Fibroblast of peridontal ligament (primary cell): ENCODE measurements at regions not wholly inside any gene's neighbourhood (a gene's known extent, or its start where the extent isn't known, plus 50 kb on each side); places are given as distances from the start of the nearest gene placed in this dataset.
"Not testable (repeated sequence)": the region's sequence is repeated elsewhere in the genome, so short reads cannot be mapped to it uniquely, and the experiment has no call there.

Experiments used
- DNase-seq: peaks from one replicate; pipeline ENCODE4 v3.0.0-alpha.2; 2010; ENCODE audit errors: extremely low read depth

DNA sequence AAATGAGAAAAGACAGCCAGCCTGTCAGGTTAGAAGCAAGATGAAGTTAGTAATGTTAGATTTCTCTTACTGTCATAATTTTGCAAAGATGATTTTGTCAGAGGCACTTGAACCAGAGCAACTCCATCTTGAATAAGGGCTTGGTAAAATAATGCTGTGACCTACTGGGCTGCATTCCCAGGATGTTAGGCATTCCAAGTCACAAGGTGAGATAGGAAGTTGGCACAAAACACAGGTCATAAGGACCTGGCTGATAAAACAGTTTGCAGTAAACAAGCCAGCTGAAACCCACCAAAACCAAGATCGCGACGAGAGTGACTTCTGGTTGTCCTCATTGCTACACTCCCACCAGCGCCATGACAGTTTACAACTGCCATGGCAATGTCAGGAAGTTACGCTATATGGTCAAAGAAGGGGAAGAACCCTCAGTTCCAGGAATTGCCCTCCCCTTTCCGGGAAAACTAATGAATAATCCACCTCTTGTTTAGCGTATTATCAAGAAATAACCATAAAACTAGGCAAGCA lies 1313.5 kb upstream of the TMEM132C start:
- no peak for DNase-seq

DNA sequence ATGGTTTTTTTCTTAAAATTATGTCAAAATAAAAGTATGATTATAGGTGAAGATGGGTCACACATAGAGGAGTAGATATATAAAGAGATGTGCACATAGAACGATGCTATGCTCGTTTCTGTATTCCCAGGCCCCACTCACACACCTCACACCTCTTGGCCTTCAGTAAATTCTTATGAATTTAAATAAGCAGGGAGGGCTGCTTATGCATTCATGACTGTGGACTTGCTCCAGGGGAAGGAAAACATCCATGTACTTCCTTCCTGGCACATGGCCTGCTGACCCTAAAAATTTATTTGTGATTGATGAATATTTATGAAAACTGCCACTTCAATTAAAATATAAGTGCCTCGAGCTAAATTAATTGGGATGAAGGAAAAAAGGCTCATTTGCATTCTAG lies 1306.7 kb upstream of the TMEM132C start:
- DNase-seq: no peak

DNA sequence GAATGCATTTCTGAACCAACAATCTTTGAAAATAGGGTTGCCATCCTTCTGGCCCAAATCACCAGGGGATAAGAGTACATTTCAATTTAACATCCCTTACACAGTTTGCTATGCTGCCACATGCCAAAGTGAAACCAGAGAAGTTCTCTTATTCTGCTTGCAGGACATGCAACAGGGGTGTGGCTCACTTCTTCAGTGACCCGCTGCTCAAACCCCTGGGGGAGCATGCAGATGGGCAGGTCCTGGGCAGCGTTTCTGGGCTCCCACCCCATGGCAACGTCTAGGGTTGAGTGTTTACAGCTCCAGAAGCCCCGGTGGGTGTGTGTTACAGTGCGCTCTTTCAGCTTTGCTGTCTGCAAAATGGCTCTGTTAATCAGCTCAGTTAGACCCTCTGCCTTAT lies 1306.3 kb upstream of the TMEM132C start:
- DNase-seq: no peak

DNA sequence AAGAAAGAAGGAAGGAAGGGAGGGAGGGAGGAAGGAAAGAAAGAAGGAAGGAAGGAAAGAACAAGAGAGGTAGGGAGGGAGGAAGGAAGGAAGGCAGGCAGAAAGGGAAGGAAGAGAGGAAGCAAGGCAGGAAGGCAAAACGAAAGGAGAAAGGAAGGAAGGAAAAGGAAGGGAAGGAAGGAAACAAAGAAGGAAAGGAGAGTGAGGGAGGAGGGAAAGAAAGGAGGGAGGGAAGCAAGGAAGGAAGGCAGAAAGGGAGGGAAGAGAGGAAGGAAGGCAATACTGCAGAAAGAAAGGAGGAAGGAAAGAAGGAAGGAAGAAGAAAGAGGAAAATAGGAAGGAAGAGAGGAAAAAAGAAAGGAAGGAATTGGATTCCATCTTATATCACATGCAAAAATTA lies 1303.1 kb upstream of the TMEM132C start:
- no peak for DNase-seq

DNA sequence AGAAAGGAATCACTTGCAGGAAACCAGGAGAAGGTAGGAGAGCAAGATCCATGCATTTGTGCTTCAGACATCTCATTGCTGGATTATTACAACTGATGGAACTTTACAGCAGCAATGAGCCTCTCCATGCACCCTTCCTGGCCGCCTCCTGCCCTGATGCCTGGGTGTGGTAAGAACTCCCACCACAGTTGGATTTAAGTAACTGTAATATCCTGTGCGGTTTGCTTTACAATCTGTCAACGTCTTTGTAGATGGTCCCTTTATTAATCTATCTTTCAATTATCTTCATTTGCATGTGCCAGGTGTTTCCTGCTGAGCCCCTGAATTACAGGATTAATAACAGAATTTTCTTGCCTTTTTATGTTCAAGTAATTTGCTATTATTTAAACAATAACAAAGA lies 1300.5 kb upstream of the TMEM132C start:
- DNase-seq: no peak

DNA sequence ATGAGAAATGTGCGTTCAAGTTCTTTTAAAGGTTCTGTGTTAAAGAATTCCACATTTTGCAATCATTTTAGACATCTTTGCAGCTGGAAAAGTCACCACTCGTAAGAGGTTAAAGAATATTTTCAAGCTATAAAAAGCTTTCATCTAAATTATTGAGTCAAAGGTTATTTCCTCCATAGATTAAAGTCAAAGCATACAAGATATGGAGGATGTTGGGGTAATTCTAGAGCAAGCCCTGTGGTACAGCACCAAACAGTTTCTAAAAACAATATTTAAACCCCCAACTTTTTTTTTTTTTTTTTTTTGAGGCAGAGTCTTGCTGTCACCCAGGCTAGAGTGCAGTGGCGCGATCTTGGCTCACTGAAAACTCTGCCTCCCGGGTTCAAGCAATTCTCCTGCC lies 1299.8 kb upstream of the TMEM132C start:
- no peak for DNase-seq

DNA sequence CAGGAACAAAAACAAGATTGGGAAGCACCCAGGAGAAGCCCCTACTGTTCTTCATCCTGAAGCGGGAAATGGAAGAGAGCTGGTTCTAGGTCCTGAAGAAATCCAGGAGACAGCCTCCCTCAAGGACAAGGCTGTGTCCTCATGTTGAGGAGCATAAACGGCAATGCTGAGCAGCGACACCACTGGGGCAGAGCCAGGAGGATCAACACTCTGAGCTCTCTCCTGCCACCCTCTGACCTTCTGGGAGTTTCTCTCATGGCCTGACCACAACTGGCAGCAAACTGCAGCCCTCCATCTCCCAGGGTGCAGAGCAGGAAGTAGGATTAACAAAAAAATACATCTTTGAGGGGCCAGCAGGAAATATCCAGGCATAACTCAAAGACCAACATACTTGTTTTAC lies 1292.2 kb upstream of the TMEM132C start:
- DNase-seq: no peak

DNA sequence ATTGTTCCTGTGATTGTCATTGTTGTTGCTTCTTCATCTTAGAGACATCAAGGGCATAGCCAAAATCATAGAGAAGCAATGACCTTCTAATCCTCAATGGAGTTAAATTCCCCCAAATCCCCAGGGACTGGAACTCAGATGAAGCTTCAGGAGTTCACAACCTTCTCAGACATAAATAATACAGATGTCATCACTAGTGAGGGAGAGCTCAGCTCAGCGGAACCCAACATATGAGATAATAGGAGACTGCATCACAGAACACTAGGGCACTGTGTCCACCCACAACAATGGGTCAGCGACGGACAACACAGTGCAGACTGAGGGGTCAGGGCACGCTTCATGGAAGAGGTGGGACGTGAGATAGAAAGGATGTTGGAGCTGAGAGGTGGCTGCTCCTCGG lies 1290.4 kb upstream of the TMEM132C start:
- no peak for DNase-seq

DNA sequence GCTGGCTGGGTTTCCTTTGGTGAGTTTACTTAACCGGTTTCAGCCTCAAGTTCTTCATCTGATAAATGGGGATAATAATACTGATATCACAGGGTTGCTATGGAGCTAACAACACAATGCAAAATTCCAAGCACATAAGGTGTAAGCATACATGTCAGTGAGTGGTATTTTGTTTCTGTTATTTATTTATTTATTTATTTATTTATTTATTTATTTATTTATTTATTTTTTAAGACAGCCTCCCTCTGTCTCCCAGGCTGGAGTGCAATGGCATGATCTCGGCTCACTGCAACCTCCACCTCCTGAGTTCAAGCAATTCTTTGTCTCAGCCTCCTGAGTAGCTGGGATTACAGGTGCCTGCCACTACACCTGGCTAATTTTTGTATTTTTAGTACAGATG lies 1287.4 kb upstream of the TMEM132C start:
- not testable (repeated sequence) for DNase-seq

DNA sequence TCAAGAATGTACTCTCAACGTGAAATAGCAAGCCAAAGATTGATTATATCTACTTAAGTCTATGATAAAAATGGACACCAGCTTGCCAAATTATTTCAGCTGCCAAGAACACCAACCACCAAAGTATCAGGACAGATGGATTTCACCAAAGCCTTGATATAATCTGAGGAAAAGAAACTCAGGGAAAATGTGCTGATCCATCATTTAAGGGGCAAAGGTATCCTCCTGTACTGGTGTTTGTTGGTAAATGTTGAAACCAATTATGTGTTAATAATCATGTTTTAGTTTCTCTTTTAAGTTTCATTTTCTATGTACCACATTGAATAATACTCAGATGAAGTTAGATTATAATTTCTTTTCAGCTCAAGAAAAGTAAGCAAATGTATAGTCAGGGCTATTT lies 1284.3 kb upstream of the TMEM132C start:
- no peak for DNase-seq

DNA sequence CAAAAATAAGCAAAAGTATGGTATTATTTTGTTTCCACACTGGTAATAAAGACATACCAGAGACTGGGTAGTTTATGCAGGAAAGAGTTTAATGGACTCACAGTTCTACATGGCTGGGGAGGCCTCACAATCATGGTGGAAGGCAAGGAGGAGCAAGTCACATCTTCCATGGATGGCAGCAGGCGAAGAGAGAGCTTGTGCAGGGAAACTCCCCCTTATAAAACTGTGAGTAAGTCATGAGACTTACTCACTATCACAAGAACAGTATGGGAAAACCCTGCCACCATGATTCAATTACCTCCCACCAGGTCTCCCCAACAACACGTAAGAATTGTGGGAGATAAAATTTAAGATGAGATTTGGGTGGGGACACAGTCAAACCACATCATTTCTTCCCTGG lies 1283.2 kb upstream of the TMEM132C start:
- DNase-seq: not testable (repeated sequence)

DNA sequence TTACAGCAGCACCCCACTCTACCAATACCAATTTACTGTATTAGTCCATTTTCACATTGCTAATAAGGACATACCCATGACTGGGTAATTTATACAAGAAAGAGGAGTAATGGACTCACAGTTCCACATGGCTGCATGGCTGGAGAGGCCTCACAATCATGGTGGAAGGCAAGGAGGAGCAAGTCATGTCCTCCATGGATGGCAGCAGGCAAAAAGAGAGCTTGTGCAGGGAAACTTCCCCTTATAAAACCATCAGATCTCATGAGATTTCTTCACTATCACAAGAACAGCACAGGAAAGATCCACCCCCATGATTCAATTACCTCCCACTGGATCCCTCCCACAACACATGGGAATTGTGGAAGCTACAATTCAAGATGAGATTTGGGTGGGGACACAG lies 1281.3 kb upstream of the TMEM132C start:
- not testable (repeated sequence) for DNase-seq

DNA sequence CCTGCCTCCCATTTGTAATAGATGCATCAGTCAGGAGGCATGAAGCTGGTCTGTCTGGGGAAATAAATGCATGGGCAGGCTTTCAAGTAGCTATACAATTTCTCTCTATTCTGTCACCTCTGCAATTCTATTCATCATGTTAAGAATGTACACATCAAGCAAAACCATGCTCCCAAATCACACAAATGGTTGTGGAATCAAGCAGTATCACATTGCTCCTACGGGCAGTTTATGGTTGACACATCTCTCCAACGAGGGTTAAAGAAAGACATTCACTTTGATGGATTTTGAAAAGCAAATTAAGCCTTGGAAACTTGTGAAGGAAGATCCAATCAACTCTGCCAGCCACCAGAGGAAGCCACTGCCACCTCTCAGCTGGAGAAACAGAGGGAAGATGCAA lies 1277.4 kb upstream of the TMEM132C start:
- no peak for DNase-seq

DNA sequence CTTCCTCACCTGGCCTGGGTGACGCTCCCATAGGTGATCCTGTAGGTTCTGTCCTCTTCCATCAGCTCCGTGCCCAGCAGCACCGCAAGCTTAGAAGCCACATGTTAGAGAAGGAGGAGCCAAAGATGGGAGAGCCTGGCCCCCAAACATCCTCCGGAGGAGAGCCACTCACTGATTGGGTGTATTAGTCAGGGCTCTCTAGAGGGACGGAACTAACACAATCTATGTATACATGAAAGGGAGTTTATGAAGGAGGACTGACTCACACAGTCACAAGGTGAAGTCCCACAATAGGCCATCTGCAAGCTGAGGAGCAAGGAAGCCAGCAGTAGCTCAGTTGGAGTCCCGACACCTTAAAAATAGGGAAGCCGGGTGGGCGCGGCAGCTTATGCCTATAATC lies 1273.1 kb upstream of the TMEM132C start:
- DNase-seq: no peak

DNA sequence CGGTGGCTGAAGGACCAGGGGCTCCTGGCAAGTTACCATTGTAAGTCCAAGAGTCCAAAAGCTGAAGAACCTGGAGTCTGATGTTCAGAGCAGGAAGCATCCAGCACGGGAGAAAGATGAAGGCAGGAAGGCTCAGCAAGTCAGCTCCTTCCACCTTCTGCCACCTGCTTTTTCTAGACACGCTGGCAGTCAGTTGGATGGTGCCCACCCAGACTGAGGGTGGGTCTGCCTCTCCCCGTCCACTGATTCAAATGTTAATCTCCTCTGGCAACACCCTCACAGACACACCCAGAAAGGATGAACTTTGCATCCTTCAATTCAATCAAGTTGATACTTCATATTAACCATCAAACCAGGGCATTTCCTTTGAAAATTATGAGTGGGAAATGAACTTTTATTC lies 1272.4 kb upstream of the TMEM132C start:
- DNase-seq: no peak

DNA sequence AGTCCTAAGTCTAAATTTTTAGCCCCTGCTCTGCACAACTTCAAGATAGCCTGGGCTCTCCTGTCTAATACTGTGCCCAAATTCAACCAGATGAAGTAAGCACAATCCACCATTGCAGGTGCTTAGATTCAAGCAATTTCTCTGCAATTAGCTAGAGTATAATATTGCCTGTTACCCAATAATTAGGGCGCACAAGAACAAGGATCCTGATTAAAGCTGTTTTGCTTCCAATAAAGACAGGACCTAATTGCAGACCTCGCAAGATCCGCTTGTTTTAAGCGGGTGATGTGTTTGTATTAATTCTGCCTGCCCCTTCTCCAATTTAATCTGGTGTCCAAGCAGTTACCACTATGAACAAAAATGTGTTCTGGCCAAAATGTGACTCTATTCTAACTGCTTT lies 1268.9 kb upstream of the TMEM132C start:
- DNase-seq: no peak

DNA sequence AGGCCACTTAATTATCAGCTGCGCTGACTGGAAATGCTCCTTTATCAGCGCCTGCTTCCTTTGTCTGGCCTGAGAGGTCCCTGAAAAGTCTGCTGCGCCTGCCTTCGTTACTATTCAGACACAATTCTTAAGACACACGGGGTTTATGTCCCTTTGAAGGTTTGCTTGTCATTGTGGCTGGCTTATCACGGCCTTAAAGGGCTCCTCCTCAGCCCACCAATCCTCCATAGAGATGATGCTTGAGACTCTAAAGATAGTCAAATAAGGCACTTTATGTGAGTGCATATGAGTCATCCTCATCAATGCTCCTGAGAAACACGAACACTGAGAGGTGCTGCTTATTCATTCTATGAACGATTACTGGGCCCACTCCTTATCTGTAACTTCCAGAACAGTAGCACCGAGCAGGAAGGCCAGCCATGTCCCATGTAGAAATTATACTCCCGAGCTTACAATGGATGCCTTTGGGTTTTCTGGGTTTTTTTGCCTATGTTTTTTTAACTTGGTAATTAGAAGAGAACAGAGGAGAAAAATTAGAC lies 1268.2 kb upstream of the TMEM132C start:
- DNase-seq: no peak

DNA sequence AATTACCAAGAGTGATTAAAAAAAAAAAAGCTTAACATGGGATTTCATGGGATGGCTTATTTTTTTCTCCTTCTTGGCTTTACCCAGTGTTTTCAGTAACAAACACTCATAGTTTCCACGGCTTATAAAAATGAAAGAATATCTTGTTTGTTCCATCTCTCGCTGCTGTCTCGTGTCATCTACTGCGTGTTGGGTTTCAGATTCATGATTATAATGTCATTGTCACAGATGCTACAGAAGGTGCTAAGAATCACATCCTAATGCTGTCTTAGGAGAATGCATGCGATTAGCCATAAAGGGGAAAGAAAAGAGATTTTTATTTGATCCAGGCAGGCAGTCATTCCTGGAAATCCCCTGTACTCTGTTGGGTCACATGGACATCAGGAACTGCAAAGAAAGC lies 1267.6 kb upstream of the TMEM132C start:
- no peak for DNase-seq

DNA sequence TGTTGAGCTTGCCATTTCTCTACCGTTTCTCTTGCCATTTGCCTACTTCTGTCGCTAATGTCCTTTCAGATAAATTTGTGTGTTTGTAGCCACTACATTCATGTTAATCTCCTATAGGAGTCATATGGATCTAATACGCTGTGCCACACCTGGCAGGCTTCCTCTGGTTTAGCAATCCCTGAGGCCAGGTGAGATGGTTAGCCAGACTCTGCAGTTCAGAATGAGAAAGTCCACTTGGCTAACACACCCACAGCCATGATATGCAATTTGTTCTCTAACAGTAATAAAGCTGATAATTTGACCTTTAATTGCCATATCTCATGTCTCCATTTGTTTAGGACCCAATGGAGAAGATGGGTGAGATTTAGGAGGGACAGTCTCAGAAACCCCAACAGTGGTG lies 1261.6 kb upstream of the TMEM132C start:
- no peak for DNase-seq

DNA sequence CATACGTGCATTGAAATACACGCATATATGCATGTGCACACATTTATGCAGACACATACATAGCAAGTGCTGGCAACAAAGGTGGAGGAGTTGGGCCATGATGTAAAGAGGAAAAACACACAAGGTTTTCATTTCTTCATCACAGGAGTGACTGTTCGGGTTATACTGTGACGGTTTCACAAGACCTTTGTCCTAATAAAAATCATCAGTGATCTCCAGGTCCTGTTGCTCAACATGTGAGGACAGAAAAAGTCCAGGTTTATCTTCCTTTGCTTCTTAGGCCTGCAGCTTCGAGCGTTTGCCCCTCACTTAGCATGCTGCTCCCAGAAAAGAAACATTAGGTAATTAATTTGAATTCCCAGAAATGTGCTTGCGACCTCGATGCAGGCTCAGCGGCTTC lies 1260.0 kb upstream of the TMEM132C start:
- DNase-seq: no peak

DNA sequence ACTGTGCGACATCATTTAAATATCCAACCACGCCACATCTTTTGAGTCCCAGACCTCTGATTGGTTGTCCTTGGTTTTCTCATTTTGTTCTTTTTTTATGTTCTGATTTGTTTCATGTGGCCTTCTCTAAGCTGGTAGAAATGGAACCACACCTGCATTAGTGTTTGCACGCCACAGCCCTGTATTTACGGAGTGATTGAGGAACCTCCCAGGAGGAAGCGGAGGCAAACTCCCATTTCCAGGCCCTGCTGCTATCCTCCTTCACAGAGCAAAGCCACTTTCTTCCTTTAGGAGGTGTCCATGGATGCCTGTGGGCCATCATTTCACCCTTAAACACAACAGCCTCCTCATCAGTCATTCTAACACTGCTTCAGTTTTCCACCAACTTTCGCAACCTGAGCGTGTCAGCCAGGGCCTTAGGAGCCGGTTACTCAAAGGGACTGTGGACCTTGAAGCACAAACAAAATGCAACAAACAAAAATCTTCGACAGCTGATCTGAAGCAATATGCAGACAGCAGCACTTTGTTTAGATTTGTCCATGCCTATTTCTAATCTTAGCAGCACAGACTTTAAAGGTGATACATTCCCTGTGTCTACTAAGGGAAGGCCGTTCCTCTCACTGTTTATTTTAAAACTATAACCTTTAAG lies 1258.1 kb upstream of the TMEM132C start:
- DNase-seq: no peak

DNA sequence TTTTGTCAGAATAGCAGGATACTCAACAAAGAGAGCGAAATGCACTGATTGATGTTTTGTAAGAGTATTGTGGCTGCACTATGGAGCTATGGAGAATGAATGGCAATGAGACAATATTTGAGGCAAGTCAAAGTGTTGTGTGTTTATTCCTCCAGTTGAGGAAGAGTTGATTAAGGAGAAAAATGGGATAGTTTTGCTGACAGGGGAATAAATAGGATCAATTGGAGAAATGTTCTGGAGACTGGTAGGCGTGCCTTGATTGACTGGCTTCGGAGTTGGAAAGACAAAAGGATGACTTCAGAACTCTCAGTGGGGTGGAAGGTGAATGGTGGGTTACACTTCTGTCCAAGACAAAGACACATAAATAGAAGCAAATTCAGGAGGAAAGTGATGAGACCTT lies 1254.9 kb upstream of the TMEM132C start:
- DNase-seq: no peak

DNA sequence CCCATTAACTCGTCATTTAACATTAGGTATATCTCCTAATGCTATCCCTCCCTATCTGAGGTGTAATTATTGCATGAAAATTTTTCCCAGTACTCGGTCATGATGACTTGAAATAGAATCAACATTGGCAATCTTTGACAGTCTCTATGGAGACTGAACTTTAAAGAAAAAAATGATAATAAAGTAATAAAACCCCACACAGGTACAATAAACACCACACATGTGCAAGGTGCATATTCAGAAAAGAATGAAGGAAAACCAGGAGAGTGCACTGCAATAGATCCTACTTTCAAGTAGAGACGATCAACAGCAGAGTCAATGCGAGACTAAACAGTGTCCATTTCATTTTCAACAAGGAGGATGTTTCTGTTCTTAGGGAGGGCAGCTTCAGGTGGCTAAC lies 1253.8 kb upstream of the TMEM132C start:
- DNase-seq: no peak

DNA sequence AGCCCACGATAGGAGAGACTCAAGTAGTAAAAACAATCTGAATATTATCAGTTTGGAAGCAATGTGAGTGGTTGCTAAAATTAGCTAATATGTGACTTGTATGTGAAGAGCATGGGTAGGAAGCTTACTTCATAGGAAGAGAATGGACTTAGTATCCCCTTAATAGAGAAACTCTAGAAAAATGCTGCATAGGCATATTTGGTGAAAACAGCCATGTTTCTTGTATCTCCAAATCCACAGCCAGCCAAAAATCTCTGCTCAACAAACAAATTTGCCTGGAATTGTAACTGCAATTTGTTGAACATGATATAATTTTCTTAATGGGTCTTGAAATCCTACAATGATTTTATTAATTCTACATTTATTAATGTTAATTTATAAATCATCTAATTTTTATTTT lies 1252.9 kb upstream of the TMEM132C start:
- DNase-seq: no peak
